Nephron (organoid): ENCODE measurements at regions not wholly inside any gene's neighbourhood (a gene's known extent, or its start where the extent isn't known, plus 50 kb on each side); places are given as distances from the start of the nearest gene placed in this dataset.

Experiments
- H3K27ac Mint-ChIP-seq, 3 experiments: 2 replicates each; pipeline ENCODE4 v1.8.0; 2020; ENCODE audit warnings: mixed read lengths in 3 of 3, mild to moderate bottlenecking in 2 of 3, moderate library complexity in 1 of 3
- H3K27me3 Mint-ChIP-seq: 2 replicates; pipeline ENCODE4 v1.8.0; 2021; ENCODE audit warnings: low read depth, mild to moderate bottlenecking, moderate library complexity, mixed read lengths
- H3K36me3 Mint-ChIP-seq: 2 replicates; pipeline ENCODE4 v1.8.0; 2020; ENCODE audit warnings: low read depth, mixed read lengths
- H3K4me1 Mint-ChIP-seq: 2 replicates; pipeline ENCODE4 v1.8.0; 2020; ENCODE audit warnings: mixed read lengths
- H3K4me3 Mint-ChIP-seq, 3 experiments: 2 replicates each; pipeline ENCODE4 v1.8.0; 2020; ENCODE audit warnings: mild to moderate bottlenecking in 3 of 3, mixed read lengths in 3 of 3, moderate library complexity in 2 of 3
- H3K9me3 Mint-ChIP-seq: 2 replicates; pipeline ENCODE4 v1.8.0; 2020; ENCODE audit warnings: mixed read lengths
- TF ChIP-seq, protein P1 (sequence below), 3 experiments: fragments of 200-600 bp; sonication (generic); IDR thresholded peaks; one replicate each; pipeline ENCODE4 v1.5.0; 2021; ENCODE audit warnings: antibody characterized with exemption in 3 of 3; ENCODE audit not compliant: unreplicated experiment in 3 of 3

DNA sequence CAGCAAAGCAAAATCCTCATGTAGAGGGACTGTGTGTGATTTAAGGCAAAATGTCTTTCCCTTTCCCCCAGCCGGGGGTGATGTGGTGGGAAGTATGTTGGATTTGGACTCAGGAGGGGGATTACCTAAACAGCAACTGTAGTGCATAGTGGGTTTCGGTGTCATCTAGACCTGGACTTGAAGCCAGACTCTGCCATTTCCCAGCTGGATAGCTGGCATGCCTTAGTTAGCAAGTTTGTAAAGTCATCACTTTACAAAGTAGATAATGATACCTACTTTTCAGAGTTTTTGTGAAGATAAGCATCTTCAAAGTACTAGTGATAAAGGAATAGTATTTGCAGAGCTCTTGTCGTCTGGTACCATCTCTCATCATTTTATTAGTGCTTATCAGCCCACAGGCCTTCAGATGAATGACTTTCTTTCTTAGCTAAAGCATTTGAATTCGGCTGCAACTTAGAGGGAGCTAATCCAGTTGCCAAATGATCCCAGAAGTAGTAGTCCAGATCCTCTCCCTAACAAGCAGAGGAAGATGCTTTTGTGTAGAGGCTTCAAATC, 56.2 kb upstream of the ROR1 start:
- Mint-ChIP-seq H3K4me3 (no peak overlapping the region), H3K27ac (no peak overlapping the region), H3K27me3 (peaks cover 8% of the 10 kb centered on the region), H3K36me3 (no peaks in the 10 kb centered on the region), H3K9me3 (no peaks in the 10 kb centered on the region), H3K4me1 (peaks cover 15% of the 10 kb centered on the region)
- TF ChIP-seq, protein P1, sequence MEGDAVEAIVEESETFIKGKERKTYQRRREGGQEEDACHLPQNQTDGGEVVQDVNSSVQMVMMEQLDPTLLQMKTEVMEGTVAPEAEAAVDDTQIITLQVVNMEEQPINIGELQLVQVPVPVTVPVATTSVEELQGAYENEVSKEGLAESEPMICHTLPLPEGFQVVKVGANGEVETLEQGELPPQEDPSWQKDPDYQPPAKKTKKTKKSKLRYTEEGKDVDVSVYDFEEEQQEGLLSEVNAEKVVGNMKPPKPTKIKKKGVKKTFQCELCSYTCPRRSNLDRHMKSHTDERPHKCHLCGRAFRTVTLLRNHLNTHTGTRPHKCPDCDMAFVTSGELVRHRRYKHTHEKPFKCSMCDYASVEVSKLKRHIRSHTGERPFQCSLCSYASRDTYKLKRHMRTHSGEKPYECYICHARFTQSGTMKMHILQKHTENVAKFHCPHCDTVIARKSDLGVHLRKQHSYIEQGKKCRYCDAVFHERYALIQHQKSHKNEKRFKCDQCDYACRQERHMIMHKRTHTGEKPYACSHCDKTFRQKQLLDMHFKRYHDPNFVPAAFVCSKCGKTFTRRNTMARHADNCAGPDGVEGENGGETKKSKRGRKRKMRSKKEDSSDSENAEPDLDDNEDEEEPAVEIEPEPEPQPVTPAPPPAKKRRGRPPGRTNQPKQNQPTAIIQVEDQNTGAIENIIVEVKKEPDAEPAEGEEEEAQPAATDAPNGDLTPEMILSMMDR (IDR thresholded peaks at IDR 0.05; ENCODE audit: unreplicated experiment in 3 of 3) = no peak

DNA sequence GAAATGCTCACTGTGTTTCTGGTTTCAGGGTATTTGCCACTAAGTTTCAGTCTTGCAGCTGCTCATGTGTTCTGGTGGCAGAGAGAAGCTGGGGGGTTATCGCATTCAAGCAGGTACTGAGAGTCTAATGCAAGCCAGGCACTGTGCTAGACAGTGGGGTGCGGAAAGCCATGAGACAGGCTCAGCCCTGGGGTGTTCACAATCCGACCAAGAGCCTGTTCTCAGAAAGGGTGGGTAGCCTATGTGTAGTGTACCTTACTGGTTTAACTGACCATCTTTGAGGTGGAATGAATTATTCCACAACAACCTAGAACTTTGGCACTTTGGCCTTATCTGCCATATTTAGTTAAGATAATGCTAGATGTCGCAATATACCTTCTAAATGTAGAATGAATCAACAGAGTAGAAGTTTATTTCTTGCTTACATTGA, 55.3 kb upstream of the ROR1 start:
- Mint-ChIP-seq H3K36me3 (no peaks in the 10 kb centered on the region), H3K27me3 (peaks cover 8% of the 10 kb centered on the region), H3K27ac (peak overlapping the region in 1 of 3 experiments; percentile 21), H3K4me3 (no peak overlapping the region), H3K9me3 (no peaks in the 10 kb centered on the region), H3K4me1 (peaks cover 15% of the 10 kb centered on the region)
- TF ChIP-seq, protein P1 (IDR thresholded peaks at IDR 0.05; ENCODE audit: unreplicated experiment in 3 of 3) = no peak

DNA sequence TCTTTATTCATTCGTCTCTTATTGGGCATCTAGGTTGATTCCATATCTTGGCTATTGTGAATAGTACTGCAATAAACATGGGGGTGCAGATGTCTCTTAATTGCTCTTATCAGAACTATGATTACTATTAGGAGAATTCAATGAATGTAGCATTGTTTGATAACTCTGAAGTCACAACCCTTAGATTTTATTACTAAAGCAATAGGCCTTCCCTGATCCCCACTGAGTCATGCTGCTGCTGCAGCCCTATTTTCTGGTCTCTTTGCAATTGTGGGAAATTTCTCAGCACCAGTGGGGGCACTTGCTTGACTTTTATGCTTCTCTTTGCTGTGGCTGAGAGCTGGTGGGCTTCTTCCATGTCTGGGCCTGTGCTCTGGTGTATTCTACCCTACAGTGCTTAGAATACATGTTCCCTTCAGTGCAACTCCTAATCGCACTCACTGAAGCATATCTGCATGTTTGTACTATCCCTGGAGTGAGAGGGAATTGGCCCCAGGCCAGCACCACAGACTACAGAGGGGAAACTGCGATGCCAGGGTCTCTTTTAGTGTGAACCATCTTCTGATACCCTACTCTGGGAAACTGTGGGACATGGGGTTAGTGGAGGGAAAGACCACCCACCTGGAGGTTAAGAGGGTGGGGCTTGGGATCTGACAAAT, 52.2 kb upstream of the ROR1 start:
- no peak overlapping the region for H3K4me3 Mint-ChIP-seq
- peak overlapping the region in 1 of 3 experiments; percentile 11 for H3K27ac Mint-ChIP-seq
- peaks cover 12% of the 10 kb centered on the region for H3K4me1 Mint-ChIP-seq
- no peaks in the 10 kb centered on the region for H3K36me3 Mint-ChIP-seq
- TF ChIP-seq, protein P1 (IDR thresholded peaks at IDR 0.05; ENCODE audit: unreplicated experiment in 3 of 3) = no peak
- no peaks in the 10 kb centered on the region for H3K9me3 Mint-ChIP-seq
- H3K27me3 Mint-ChIP-seq = no peaks in the 10 kb centered on the region

DNA sequence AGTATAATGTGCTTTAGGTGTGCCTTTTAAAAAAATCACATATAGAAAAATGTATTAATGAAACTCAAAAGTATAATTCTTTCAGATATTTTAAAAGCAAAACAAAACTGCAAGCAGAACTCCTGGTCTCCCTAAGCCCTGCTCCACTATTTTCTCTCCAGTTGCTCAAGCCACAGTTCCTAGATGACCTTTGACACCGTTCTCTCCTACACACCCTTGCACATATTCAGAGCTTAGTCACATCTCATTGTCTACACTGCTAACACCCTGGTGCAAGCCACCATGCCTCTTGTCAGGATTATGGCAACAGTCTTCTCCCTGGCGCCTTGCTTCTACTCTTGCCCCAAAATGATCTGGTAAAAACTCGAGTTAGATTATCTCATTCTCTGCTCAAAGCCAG, 50.2 kb upstream of the ROR1 start:
- no peak overlapping the region for H3K4me3 Mint-ChIP-seq
- TF ChIP-seq, protein P1 (IDR thresholded peaks at IDR 0.05; ENCODE audit: unreplicated experiment in 3 of 3) = no peak
- no peaks in the 10 kb centered on the region for H3K27me3 Mint-ChIP-seq
- H3K36me3 Mint-ChIP-seq = no peaks in the 10 kb centered on the region
- peaks cover 2% of the 10 kb centered on the region for H3K9me3 Mint-ChIP-seq
- no peak overlapping the region for H3K27ac Mint-ChIP-seq
- peaks cover 4% of the 10 kb centered on the region for H3K4me1 Mint-ChIP-seq
